Left renal pelvis (tissue), 4 donors: ENCODE measurements at regions not wholly inside any gene's neighbourhood (a gene's known extent, or its start where the extent isn't known, plus 50 kb on each side); places are given as distances from the start of the nearest gene placed in this dataset.
"Not testable (repeated sequence)": the region's sequence is repeated elsewhere in the genome, so short reads cannot be mapped to it uniquely, and the experiment has no call there.

Experiments
- DNase-seq, 4 donors: peaks; one replicate each; pipeline ENCODE4 v3.0.0-alpha.2; 2013; ENCODE audit warnings: low read depth in 4 of 4, low spot score in 3 of 4

GRCh38 chr7:25069900-25070443, 55.1 kb downstream of the CYCS start:
- peak in 3 of 4 donors; percentile 54 to 66 (median 64) for DNase-seq

DNA sequence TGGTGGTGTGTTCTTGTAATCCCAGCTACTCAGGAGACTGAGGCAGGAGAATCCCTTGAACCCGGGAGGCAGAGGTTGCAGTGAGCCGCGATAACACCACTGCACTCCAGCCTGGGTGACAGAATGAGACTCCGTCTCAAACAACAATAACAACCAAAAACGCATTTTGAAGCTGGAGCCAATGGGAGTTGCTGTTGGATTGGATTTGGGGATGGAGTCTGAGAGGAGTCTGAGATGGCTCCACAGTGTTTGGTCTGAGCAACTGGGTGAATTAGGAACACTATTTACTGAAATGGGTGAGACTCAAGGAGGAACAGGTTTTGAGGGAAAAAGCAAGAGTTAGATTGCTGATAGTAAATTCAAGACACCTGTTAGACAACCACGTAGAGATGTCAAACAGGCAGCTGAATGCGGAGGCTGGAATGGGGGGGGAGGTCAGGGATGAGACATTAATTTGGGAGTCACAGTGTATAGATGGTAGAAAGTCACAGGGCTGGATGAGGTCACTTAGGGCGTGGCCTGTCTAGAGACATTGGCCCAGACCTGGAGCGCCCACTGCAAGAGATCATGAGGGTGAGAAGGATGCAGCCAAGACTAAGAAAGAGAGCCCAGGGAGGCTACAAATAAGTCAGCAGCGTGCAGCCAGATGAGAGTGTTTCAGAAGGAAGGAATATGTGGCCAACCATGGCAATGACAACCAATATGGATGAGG, 56.4 kb downstream of the CYCS start:
- no peak for DNase-seq

- no peak for DNase-seq
These were observed 57.1 kb downstream of the CYCS start for GRCh38 chr7:25067726-25068501.

- DNase-seq = no peak
These were observed 58.8 kb downstream of the CYCS start for GRCh38 chr7:25066253-25066652.

- no peak for DNase-seq
These were observed 62.7 kb downstream of the CYCS start for GRCh38 chr7:25062380-25062779.

- no peak for DNase-seq
These were observed 64.5 kb downstream of the CYCS start for GRCh38 chr7:25060487-25061055.

DNA sequence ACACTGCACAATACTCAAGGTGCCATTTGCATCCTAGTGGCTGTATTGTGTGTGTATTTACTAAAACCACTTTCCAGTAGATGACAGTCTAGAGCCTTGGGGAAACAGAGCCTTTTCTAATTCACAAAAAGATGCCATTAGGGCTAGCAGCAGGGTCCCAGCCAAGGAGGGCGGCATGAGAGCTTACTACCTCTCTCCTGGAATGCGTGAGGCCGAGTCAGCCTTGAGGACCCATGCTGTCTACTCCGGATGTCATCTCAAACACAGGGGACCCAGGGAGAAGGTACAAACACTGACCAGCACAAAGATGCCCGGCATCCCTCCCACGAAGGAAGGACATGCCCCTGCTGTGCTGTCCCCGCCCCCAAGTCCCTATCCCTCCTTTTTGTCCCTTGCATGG, 65.5 kb downstream of the CYCS start:
- DNase-seq = no peak

GRCh38 chr7:25056368-25056767, 68.7 kb downstream of the CYCS start:
- no peak for DNase-seq

- no peak for DNase-seq
These were observed 69.4 kb downstream of the CYCS start for GRCh38 chr7:25055520-25056220.

DNA sequence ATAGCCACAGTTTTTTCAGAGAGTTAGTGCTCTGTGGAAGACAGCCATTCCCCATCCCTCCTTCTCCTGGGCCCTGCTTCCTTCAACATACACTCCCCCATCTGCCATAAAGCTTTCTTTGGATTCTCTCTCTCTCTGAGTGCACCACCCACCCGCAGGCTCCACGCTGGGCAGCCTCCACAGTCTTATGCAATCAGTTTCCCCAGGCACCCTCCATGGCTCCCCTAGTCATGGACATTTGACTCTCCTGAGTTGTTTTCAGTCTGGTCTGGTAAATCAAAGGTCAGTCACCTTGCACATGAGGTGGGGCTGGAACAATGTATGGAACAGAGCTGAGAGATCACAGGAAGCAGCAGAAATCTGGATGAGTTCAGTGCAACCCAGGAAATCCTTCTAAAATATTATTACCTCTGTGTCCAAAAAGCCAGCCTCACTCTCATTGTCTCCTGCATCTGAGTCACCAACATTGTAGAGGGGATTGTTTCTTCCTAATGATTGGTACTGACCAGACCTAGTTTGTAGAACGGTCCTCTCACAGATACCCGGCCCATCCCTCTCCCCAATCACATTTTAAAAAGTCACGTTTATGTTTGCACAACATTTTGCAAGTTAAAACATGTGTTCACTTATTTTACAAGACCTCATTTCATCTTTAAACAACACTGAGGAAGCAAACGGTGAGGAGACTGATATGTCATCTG, 70.1 kb downstream of the CYCS start:
- DNase-seq = no peak

GRCh38 chr7:25050223-25050622, 70.2 kb upstream of the OSBPL3 start:
- no peak for DNase-seq

- no peak for DNase-seq
These were observed 68.5 kb upstream of the OSBPL3 start for GRCh38 chr7:25048444-25048834.

DNA sequence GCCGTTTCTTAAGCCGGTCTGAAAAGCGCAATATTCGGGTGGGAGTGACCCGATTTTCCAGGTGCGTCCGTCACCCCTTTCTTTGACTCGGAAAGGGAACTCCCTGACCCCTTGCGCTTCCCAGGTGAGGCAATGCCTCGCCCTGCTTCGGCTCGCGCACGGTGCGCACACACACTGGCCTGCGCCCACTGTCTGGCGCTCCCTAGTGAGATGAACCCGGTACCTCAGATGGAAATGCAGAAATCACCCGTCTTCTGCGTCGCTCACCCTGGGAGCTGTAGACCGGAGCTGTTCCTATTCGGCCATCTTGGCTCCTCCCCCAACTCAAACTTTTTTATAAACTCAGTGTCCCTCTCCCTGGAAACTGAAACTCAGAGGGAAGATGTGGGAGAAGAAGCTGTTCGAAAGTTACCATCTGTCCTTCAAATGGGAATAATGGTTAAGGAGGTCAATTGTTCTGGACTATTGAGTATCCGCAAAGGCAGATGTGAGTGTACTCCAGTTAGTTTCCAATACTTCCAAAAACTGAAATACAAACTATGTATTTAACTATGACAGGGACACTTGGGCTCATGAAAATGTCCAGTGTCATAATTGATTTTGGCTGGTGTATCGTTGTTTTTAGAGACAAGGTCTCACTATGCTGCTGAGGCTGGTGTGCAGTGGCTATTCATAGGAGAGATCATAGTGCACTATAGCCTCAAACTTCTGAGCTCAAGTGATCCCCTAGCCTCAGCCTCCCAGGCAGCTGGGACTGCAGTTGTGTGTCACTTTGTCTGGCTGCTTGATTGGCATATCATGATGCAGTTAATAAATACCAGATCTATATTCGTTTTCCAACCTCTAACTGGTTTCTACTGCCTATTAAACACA, 67.8 kb upstream of the OSBPL3 start:
- not testable (repeated sequence) for DNase-seq

GRCh38 chr7:25037325-25037724, 57.3 kb upstream of the OSBPL3 start:
- no peak for DNase-seq

DNA sequence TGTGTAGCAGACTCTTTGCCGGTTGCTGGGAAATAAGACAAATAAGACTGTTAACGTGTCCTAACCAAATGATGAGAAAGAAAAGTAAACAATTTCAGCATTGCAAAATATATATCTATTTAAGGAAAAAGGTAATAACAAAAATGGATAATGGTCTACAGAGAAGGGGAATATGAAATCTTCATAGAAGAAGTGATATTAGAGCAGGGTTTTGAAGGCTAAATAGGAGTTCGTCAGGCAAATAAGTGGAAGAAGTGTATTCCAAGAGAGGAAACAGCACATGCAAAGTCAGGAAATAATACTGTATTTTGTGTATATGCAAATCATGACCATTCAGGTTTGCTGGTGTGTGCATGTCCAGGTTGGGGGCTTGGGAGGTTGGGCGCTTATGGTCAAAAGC, 55.3 kb upstream of the OSBPL3 start:
- no peak for DNase-seq

GRCh38 chr7:25034136-25034535, 54.2 kb upstream of the OSBPL3 start:
- no peak for DNase-seq

DNA sequence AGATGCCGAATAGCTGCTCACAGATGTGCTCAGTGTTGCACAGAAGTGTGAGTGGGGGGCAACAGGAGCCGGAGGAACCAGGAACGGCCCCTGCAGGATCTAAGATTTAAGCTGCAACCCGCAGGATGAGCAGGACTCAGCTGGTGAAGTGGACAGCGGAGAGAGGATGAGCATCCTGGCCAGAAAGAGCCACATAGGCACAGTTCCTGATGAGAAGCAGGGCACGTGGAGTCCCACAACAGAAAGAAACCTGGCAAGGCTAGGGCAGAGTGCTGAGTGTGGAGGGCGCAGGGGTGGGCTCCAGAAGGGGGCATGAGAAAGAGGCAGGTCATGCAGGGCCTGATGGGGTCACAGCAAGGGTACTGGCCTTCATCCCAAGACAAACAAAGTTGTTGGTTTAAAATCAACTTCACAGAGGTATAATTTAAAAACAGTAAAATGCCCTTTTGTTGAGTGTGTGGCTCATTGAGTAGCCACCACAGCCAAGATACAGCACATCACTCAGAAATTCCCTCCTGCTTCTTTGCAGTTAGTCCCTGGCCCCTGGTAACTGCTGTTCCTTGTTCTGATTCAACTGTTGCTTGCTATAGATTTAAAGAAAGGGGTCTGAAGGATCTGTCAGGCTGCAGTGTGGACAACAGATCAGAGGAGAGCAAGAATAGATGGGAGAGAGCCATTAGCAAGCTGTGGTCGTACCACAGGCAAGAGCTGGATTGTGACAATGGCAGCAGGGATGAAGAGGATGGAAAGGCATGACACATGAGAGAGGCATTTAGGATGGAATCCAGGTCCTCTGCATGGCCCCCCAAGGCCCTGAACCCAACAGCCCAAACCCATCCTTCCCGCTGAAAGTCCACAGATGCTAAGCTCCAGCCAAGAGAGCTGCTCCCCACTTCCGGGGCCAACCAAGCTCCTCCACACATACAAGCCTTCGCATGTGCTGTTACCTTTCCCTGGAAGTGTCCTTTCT, 53.1 kb upstream of the OSBPL3 start:
- DNase-seq = no peak

DNA sequence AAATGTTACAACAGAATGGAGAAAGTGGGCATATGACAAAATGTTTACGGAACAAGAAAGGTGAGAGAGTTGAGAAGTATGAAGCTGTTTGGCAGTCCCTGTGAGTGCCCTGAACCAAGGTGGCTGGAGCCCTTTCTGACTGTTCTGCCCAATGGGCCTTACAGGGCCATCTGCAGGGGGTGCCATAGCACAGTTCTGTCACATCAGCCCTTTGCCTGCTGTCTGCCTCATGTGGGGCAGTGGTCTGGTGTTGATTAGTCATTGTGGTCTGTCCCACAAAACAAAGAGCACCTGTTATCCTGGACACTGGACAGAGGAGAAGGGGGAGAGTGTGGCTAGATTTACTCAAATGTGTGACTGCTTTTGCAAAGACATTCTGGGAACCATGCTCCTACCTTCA, 51.5 kb upstream of the OSBPL3 start:
- no peak for DNase-seq
